ENCODE measurements at regions not wholly inside any gene's neighbourhood (a gene's known extent, or its start where the extent isn't known, plus 50 kb on each side); places are given as distances from the start of the nearest gene placed in this dataset.

GRCh38 chr1:209390764-209391163 is 192.8 kb upstream of the CAMK1G start:
- no peak for DNase-seq

- no peak for DNase-seq
These were observed 191.7 kb upstream of the CAMK1G start for GRCh38 chr1:209391792-209392191.

- DNase-seq: no peak
These were observed 188.3 kb upstream of the CAMK1G start for GRCh38 chr1:209395169-209395568.

- no peak for DNase-seq
These were observed 186.1 kb upstream of the CAMK1G start for GRCh38 chr1:209397371-209397770.

GRCh38 chr1:209397910-209398309 is 185.6 kb upstream of the CAMK1G start:
- DNase-seq: no peak

- no peak for DNase-seq
These were observed 185.1 kb upstream of the CAMK1G start for GRCh38 chr1:209398313-209398991.

GRCh38 chr1:209399800-209400199 is 183.7 kb upstream of the CAMK1G start:
- no peak for DNase-seq

GRCh38 chr1:209400351-209401220 is 182.9 kb upstream of the CAMK1G start:
- DNase-seq: no peak

- DNase-seq: no peak
These were observed 180.8 kb upstream of the CAMK1G start for GRCh38 chr1:209402697-209403096.

GRCh38 chr1:209403921-209404320 is 179.6 kb upstream of the CAMK1G start:
- DNase-seq: no peak

- DNase-seq: no peak
These were observed 178.9 kb upstream of the CAMK1G start for GRCh38 chr1:209404577-209404976.

GRCh38 chr1:209405183-209405814 is 178.2 kb upstream of the CAMK1G start:
- DNase-seq: no peak

- DNase-seq: no peak
These were observed 177.3 kb upstream of the CAMK1G start for GRCh38 chr1:209406168-209406567.

GRCh38 chr1:209406595-209406994 is 176.9 kb upstream of the CAMK1G start:
- DNase-seq: no peak

- DNase-seq: no peak
These were observed 173.7 kb upstream of the CAMK1G start for GRCh38 chr1:209409780-209410179.

- no peak for DNase-seq
These were observed 172.0 kb upstream of the CAMK1G start for GRCh38 chr1:209411491-209411929.

GRCh38 chr1:209412036-209412435 is 171.5 kb upstream of the CAMK1G start:
- DNase-seq: no peak

GRCh38 chr1:209412566-209412965 is 170.9 kb upstream of the CAMK1G start:
- no peak for DNase-seq

- DNase-seq: no peak
These were observed 170.5 kb upstream of the CAMK1G start for GRCh38 chr1:209413062-209413461.

- no peak for DNase-seq
These were observed 168.6 kb upstream of the CAMK1G start for GRCh38 chr1:209414803-209415329.

- no peak for DNase-seq
These were observed 167.5 kb upstream of the CAMK1G start for GRCh38 chr1:209416039-209416438.

GRCh38 chr1:209416716-209417115 is 166.8 kb upstream of the CAMK1G start:
- no peak for DNase-seq

- no peak for DNase-seq
These were observed 165.8 kb upstream of the CAMK1G start for GRCh38 chr1:209417761-209418160.

GRCh38 chr1:209420276-209420675 is 163.2 kb upstream of the CAMK1G start:
- DNase-seq: no peak

Measured in NCI-H187 treated with DMSO at 0.1 percent for 48 hours (cell line).